Testis (tissue), 2 donors: ENCODE measurements at regions not wholly inside any gene's neighbourhood (a gene's known extent, or its start where the extent isn't known, plus 50 kb on each side); places are given as distances from the start of the nearest gene placed in this dataset.

Experiments
- DNase-seq: peaks from one replicate; pipeline ENCODE4 v3.0.0-alpha.2; 2019
- H3K27ac ChIP-seq, 2 donors: fragments of 200-600 bp; sonication (generic); one replicate each; pipeline ENCODE4 v1.5.1; 2019
- H3K27me3 ChIP-seq: fragments of 200-600 bp; sonication (generic); one replicate; pipeline ENCODE4 v1.5.1; 2019
- H3K36me3 ChIP-seq: fragments of 200-600 bp; sonication (generic); one replicate; pipeline ENCODE4 v1.5.1; 2017; ENCODE audit warnings: low read depth; ENCODE audit errors: missing control alignments
- H3K4me1 ChIP-seq: fragments of 200-600 bp; sonication (generic); one replicate; pipeline ENCODE4 v1.5.1; 2019
- H3K4me3 ChIP-seq, 2 donors: fragments of 200-600 bp; sonication (generic); one replicate each; pipeline ENCODE4 v1.5.1; 2017 to 2019
- H3K9me3 ChIP-seq: fragments of 200-600 bp; sonication (generic); one replicate; pipeline ENCODE4 v1.5.1; 2017
- POLR2A ChIP-seq: fragments of 450-650 bp; IDR thresholded peaks from one replicate; pipeline ENCODE4 v1.6.1; 2017; ENCODE audit warnings: antibody characterized with exemption, mild to moderate bottlenecking, moderate library complexity
- WGBS, 2 donors: methylation state at CpG; one replicate each; pipeline ENCODE4 v1.1.5; 2018; 5-methylcytosine and 5-hydroxymethylcytosine counted together
- intact Hi-C: fragments of 100-400 bp; cut with DNase I; formaldehyde crosslinking; loops from one replicate; pipeline ENCODE4 v1.15.1; 2023; ENCODE audit warnings: low total_unique reads
- TF ChIP-seq, protein P1 (sequence below), 3 experiments: fragments of 450-650 bp in 2 of 3; fragments of 200-600 bp in 1 of 3; sonication (generic) in 1 of 3; IDR thresholded peaks; one replicate each; pipeline ENCODE4 v1.5.1; 2016 to 2019; ENCODE audit warnings: antibody characterized with exemption in 3 of 3, mild to moderate bottlenecking in 2 of 3, moderate library complexity in 1 of 3

DNA sequence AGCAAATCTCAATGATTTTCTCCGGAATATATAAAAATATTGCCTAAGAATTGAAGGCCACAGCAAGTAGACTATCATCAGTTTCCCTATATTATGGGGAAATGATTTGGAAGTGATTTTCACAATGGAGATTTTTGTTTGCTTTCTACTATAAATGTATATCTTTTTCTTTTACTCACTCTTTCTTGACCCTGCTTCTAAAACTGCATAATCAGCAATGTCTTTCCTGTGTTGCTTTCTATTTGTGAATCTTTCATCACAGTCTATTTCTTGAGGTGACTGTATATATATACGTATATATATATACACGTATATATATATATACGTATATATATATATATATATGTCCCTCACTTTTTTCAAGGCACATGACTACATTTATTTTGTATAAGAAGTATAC lies 622.6 kb downstream of the DTWD2 start:
- Histone ChIP-seq H3K4me1 (no peaks in the 10 kb centered on the region), H3K27ac (no peak overlapping the region), H3K9me3 (no peaks in the 10 kb centered on the region), H3K27me3 (no peaks in the 10 kb centered on the region), H3K4me3 (no peak overlapping the region), H3K36me3 (no peaks in the 10 kb centered on the region)
- intact Hi-C loops, result no loop called here
- WGBS, 2 donors, result 76 to 91% methylated on average over 4 of the region's 4 CpGs
- no peak for DNase-seq
- no peak for TF ChIP-seq POLR2A
- TF ChIP-seq, protein P1, sequence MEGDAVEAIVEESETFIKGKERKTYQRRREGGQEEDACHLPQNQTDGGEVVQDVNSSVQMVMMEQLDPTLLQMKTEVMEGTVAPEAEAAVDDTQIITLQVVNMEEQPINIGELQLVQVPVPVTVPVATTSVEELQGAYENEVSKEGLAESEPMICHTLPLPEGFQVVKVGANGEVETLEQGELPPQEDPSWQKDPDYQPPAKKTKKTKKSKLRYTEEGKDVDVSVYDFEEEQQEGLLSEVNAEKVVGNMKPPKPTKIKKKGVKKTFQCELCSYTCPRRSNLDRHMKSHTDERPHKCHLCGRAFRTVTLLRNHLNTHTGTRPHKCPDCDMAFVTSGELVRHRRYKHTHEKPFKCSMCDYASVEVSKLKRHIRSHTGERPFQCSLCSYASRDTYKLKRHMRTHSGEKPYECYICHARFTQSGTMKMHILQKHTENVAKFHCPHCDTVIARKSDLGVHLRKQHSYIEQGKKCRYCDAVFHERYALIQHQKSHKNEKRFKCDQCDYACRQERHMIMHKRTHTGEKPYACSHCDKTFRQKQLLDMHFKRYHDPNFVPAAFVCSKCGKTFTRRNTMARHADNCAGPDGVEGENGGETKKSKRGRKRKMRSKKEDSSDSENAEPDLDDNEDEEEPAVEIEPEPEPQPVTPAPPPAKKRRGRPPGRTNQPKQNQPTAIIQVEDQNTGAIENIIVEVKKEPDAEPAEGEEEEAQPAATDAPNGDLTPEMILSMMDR (IDR thresholded peaks at IDR 0.05), result no peak

DNA sequence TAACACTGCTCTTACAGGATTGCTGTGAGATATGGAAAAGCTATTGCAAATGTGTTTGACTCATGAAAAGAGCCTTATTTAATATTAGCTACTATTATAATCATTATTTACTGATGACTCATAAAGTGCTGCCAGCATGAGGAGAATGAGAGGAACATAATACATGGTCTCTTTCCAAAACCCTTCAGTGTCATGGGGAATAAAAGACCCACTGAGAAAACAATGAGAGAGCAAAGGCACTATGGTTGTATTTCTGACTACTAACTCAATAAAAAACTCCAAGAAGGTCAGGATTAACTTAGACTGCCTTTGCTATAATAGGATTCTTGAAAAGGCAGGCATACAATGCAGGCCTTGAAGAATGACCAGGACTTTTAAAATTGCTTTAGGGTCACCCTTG lies 633.5 kb downstream of the DTWD2 start:
- H3K27ac ChIP-seq, result no peak overlapping the region
- TF ChIP-seq, protein P1 (IDR thresholded peaks at IDR 0.05), result no peak
- no peak for TF ChIP-seq POLR2A

DNA sequence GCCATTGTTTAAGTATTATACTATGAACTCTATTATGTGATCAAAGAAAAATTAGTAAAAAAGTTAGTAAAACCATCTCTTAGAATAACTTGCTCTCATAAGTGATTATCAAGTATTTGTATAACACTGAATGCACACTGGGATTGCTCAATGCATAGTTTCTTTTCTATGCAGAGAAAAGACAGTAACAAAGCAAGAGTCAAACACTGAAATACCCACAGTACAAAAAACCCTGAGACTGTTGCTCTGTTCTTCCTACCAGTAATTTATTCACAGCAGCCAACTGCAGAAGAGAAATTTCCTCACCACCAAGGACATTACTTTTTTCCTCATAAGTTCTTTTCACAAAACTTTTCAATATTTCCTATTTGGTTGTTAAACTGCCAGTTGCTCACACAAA lies 634.4 kb downstream of the DTWD2 start:
- Histone ChIP-seq H3K27me3 (no peaks in the 10 kb centered on the region), H3K4me1 (no peaks in the 10 kb centered on the region), H3K27ac (no peak overlapping the region), H3K9me3 (no peaks in the 10 kb centered on the region), H3K4me3 (no peak overlapping the region), H3K36me3 (no peaks in the 10 kb centered on the region)
- intact Hi-C loops, result no loop called here
- no peak for DNase-seq
- TF ChIP-seq, protein P1 (IDR thresholded peaks at IDR 0.05), result no peak
- TF ChIP-seq POLR2A, result no peak

More for the DNA sequence above, 633.5 kb downstream of the DTWD2 start:
- H3K9me3 ChIP-seq, result no peaks in the 10 kb centered on the region
- H3K4me1 ChIP-seq, result no peaks in the 10 kb centered on the region
- H3K4me3 ChIP-seq, result no peak overlapping the region
- intact Hi-C loops, result no loop called here
- H3K27me3 ChIP-seq, result no peaks in the 10 kb centered on the region
- DNase-seq, result no peak
- H3K36me3 ChIP-seq, result no peaks in the 10 kb centered on the region

DNA sequence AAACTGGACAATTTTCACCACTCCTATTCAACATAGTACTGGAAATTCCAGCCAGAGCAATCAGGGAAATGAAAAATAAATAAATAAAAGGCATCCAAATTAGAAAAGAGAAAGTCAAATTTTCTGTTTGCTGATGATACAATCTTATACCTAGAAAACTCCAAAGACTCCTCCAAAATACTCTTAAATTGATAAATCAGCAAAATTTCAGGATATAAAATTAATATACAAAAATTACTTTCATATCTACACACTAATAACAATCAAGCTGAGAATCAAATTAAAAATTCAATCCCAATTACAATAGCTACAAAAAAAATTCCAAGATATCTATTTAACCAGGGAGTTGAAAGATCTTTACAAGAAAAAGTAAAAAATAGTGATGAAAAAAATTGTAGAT lies 651.9 kb downstream of the DTWD2 start:
- Histone ChIP-seq H3K36me3 (no peaks in the 10 kb centered on the region), H3K9me3 (no peaks in the 10 kb centered on the region), H3K4me3 (no peak overlapping the region), H3K27ac (no peak overlapping the region), H3K4me1 (no peaks in the 10 kb centered on the region), H3K27me3 (no peaks in the 10 kb centered on the region)
- intact Hi-C loops, result no loop called here
- no peak for TF ChIP-seq POLR2A
- TF ChIP-seq, protein P1 (IDR thresholded peaks at IDR 0.05), result no peak
- no peak for DNase-seq

DNA sequence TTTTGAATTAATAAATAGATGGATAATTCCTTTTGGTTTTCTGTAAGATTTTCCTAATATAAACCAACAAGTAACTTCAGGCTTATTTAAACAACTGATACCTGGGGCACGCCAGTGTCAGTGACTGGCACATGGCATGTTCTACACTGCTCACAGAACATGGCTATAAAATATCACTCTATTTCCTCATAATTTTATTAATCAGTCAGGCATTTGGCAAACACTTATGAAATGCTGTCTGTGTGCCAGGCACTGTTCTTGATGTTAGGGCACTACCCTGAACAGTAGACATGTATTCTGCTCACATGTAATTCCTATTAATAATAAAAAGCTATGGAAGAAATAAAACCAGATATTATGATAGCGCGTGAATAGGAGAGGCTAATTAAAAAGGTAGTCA lies 661.0 kb downstream of the DTWD2 start:
- H3K27me3 ChIP-seq, result no peaks in the 10 kb centered on the region
- WGBS, 2 donors, result 93% methylated on average over 3 of the region's 3 CpGs

More for the DNA sequence above, 661.0 kb downstream of the DTWD2 start:
- Histone ChIP-seq H3K4me1 (no peaks in the 10 kb centered on the region), H3K4me3 (no peak overlapping the region), H3K36me3 (no peaks in the 10 kb centered on the region), H3K27ac (no peak overlapping the region), H3K9me3 (no peaks in the 10 kb centered on the region)
- intact Hi-C loops, result no loop called here
- no peak for DNase-seq
- TF ChIP-seq, protein P1 (IDR thresholded peaks at IDR 0.05), result no peak
- TF ChIP-seq POLR2A, result no peak
